ENCODE measurements at regions not wholly inside any gene's neighbourhood (a gene's known extent, or its start where the extent isn't known, plus 50 kb on each side); places are given as distances from the start of the nearest gene placed in this dataset.

GRCh38 chr4:83852085-83852451 lies 316.2 kb downstream of the GPAT3 start:
- POLR2A ChIA-PET (ENCODE audit: unreplicated experiment), result no interaction called here
- intact Hi-C loops (cut with micrococcal nuclease), result no loop called here
- H2AK5ac ChIP-seq (ENCODE audit: low read depth, low read length), result peak overlapping the region; percentile 66; the same call in 1 of the 2 replicates

More at GRCh38 chr4:83852085-83852451, 316.2 kb downstream of the GPAT3 start:
- peak overlapping the region; percentile 93; the same call in 1 of the 2 replicates for H3K4ac ChIP-seq (ENCODE audit: low read depth, low read length)
- peak overlapping the region; percentile 96; the same call in 1 of the 2 replicates for H4K91ac ChIP-seq (ENCODE audit: insufficient read depth, low read depth, low read length)
- TF ChIP-seq FOS (IDR thresholded peaks at IDR 0.05; ENCODE audit: low read depth, low read length) (peak; percentile 50; the same call in 1 of the 2 replicates), CEBPB (IDR thresholded peaks at IDR 0.05; ENCODE audit: low read depth, low read length) (no peak)
- H3K9me3 ChIP-seq (ENCODE audit: control insufficient read depth, insufficient read depth, low read length), result no peaks in the 10 kb centered on the region
- CTCF ChIA-PET, result interaction anchor here (1.2 kb wide), 1 partner anchor 19 kb away, joined by 4 read pairs; no protein-coding TSS in a partner anchor
- H3K9ac ChIP-seq (ENCODE audit: low read depth, low read length), result no peak overlapping the region
- H2AK9ac ChIP-seq (replicated peaks; ENCODE audit: low read depth, low read length, poor library complexity), result no peak overlapping the region
- no peaks in the 10 kb centered on the region for H4K20me1 ChIP-seq (ENCODE audit: insufficient read depth, low read length)
- peak; percentile 63 for ATAC-seq (ENCODE audit: low read depth)
- no TSS peak for BruUV-seq (replicated peaks)
- DNase-seq, result peak; percentile 88
- peaks cover 13% of the 10 kb centered on the region for H3K9me1 ChIP-seq (ENCODE audit: insufficient read depth, low read length)
- H3K56ac ChIP-seq (ENCODE audit: extremely low read depth, insufficient read depth, low read length), result peak overlapping the region; percentile 90
- H3K27me3 ChIP-seq (ENCODE audit: control insufficient read depth, insufficient read depth, low read length), result no peaks in the 10 kb centered on the region
- peak overlapping the region; percentile 97 for H2BK120ac ChIP-seq (ENCODE audit: low read depth, low read length)
- H4K5ac ChIP-seq (ENCODE audit: low read depth, low read length), result peak overlapping the region; percentile 92; the same call in 1 of the 2 replicates
- H2AFZ ChIP-seq (replicated peaks; ENCODE audit: low read length, poor library complexity), result no peak overlapping the region
- peak overlapping the region; percentile 94 for H2BK20ac ChIP-seq (ENCODE audit: low read depth, low read length)
- peak overlapping the region; percentile 84; the same call in 1 of the 2 replicates for H3K14ac ChIP-seq (replicated peaks; ENCODE audit: low read depth, low read length)
- in situ Hi-C loops (cut with MboI; ENCODE audit: low sequenced_read_pairs), result no loop called here
- no CpG with 5 or more reads among the region's 1 CpG for WGBS, 2 experiments (ENCODE audit: extremely low coverage in 2 of 2, insufficient read length in 1 of 2)
- no peaks in the 10 kb centered on the region for H3K79me1 ChIP-seq (ENCODE audit: low read depth in 1 of 2, low read length in 2 of 2)
- H3K36me3 ChIP-seq (ENCODE audit: control insufficient read depth, insufficient read depth, low read length), result no peaks in the 10 kb centered on the region
- peak overlapping the region; percentile 66 for H2BK15ac ChIP-seq (ENCODE audit: low read depth, low read length)
- peak overlapping the region; percentile 93; the same call in 1 of the 2 replicates for H3K23ac ChIP-seq (ENCODE audit: low read depth, low read length)
- peak overlapping the region; percentile 8; the same call in 1 of the 2 replicates for H3K4me2 ChIP-seq (ENCODE audit: low read depth, low read length)
- H3K18ac ChIP-seq (ENCODE audit: low read depth, low read length), result peak overlapping the region; percentile 95; the same call in 1 of the 2 replicates
- dilution Hi-C loops (cut with HindIII; ENCODE audit: low sequenced_read_pairs, unreplicated experiment), result no loop called here
- H3K27ac ChIP-seq (ENCODE audit: insufficient read depth, low read length), result peak overlapping the region; percentile 87
- peak overlapping the region; percentile 90 for H2BK5ac ChIP-seq (ENCODE audit: low read depth, low read length, poor library complexity, severe bottlenecking)
- H3K4me3 ChIP-seq (ENCODE audit: insufficient read depth, low read depth, low read length), result no peak overlapping the region
- H3K4me1 ChIP-seq (ENCODE audit: control insufficient read depth, insufficient read depth, low read length), result peaks cover 33% of the 10 kb centered on the region
- peak overlapping the region; percentile 79 to 92 for H4K8ac ChIP-seq (ENCODE audit: low read depth in 2 of 2, low read length in 2 of 2)

Data from IMR-90 (cell line).